SK-N-SH (cell line): ENCODE measurements at regions not wholly inside any gene's neighbourhood (a gene's known extent, or its start where the extent isn't known, plus 50 kb on each side); places are given as distances from the start of the nearest gene placed in this dataset.

Experiments used
- CTCF ChIA-PET: fragments of 300-600, 350-600 bp; formaldehyde crosslinking; extraction: SDS; loops from one replicate; lab custom pipeline; 2021; lab: Yijun Ruan, JAX
- POLR2A ChIA-PET: fragments of 350-600 bp; sonication (Branson Sonifier 250); formaldehyde crosslinking; extraction: SDS; loops from one replicate; lab custom pipeline; 2020; ENCODE audit warnings: antibody characterized with exemption, inconsistent platforms; lab: Yijun Ruan, JAX
- DNase-seq: peaks from one replicate; pipeline ENCODE4 v3.0.0; 2012
- H2AFZ ChIP-seq: fragments of 200-600 bp; sonication (generic); 2 replicates; pipeline ENCODE4 v1.8.1; 2016; ENCODE audit warnings: antibody characterized with exemption, mild to moderate bottlenecking, low read depth
- H3F3A ChIP-seq: fragments of 200-600 bp; sonication (generic); replicated peaks from 2 replicates; pipeline ENCODE3; 2016; ENCODE audit warnings: antibody characterized with exemption, mild to moderate bottlenecking; ENCODE audit not compliant: insufficient read depth
- H3K27ac ChIP-seq, 2 experiments: fragments of 200-500 bp in 1 of 2; fragments of 200-600 bp in 1 of 2; sonication (Bioruptor generic) in 1 of 2; sonication (generic), shearing (Covaris generic) in 1 of 2; 2 replicates each; pipeline versions ENCODE4 v1.5.1 to v1.6.1; 2014 to 2016; ENCODE audit warnings: low read depth in 2 of 2, inconsistent platforms in 1 of 2, low read length in 1 of 2, mild to moderate bottlenecking in 1 of 2, mixed read lengths in 1 of 2
- H3K27me3 ChIP-seq: fragments of 200-600 bp; sonication (generic), shearing (Covaris generic); 2 replicates; pipeline ENCODE4 v1.6.1; 2016; ENCODE audit warnings: mixed run types; ENCODE audit not compliant: insufficient read depth
- H3K36me3 ChIP-seq, 2 experiments: fragments of 200-500 bp in 1 of 2; fragments of 200-600 bp in 1 of 2; sonication (Bioruptor generic) in 1 of 2; sonication (generic) in 1 of 2; replicated peaks in 1 of 2; 2 replicates each; pipeline versions ENCODE3 to v1.5.1; 2014 to 2016; ENCODE audit warnings: low read length in 1 of 2, mild to moderate bottlenecking in 1 of 2; ENCODE audit not compliant: insufficient read depth in 2 of 2, control insufficient read depth in 1 of 2
- H3K4me1 ChIP-seq, 2 experiments: fragments of 200-500 bp in 1 of 2; fragments of 200-600 bp in 1 of 2; sonication (Bioruptor generic) in 1 of 2; sonication (generic), shearing (Covaris generic) in 1 of 2; 2 replicates each; pipeline versions ENCODE4 v1.5.1 to v1.6.1; 2014 to 2016; ENCODE audit warnings: low read depth in 1 of 2, low read length in 1 of 2, mixed run types in 1 of 2; ENCODE audit not compliant: insufficient read depth in 2 of 2, control insufficient read depth in 1 of 2
- H3K4me2 ChIP-seq: fragments of 200-600 bp; sonication (generic), shearing (Covaris generic); 2 replicates; pipeline ENCODE4 v1.6.1; 2017; ENCODE audit warnings: mixed run types
- H3K4me3 ChIP-seq, 2 experiments: fragments of 200-500 bp in 1 of 2; fragments of 200-600 bp in 1 of 2; sonication (Bioruptor generic) in 1 of 2; sonication (generic), shearing (Covaris generic) in 1 of 2; 2 replicates each; pipeline versions ENCODE4 v1.5.1 to v1.8.1; 2014 to 2016; ENCODE audit warnings: low read depth in 2 of 2, inconsistent platforms in 1 of 2, low read length in 1 of 2, mild to moderate bottlenecking in 1 of 2, mixed read lengths in 1 of 2, moderate library complexity in 1 of 2
- H3K79me2 ChIP-seq: fragments of 200-600 bp; sonication (generic); 2 replicates; pipeline ENCODE4 v1.8.1; 2017; ENCODE audit warnings: mild to moderate bottlenecking; ENCODE audit not compliant: insufficient read depth
- H3K9ac ChIP-seq: fragments of 200-600 bp; sonication (generic); 2 replicates; pipeline ENCODE4 v1.6.1; 2017; ENCODE audit warnings: mixed run types
- H3K9me2 ChIP-seq: fragments of 200-600 bp; sonication (generic); 2 replicates; pipeline ENCODE4 v1.6.1; 2017; ENCODE audit warnings: mixed run types
- H3K9me3 ChIP-seq: fragments of 200-600 bp; sonication (generic); 2 replicates; pipeline ENCODE4 v1.6.1; 2017; ENCODE audit warnings: mixed run types, mild to moderate bottlenecking, moderate library complexity
- H4K20me1 ChIP-seq: fragments of 200-600 bp; sonication (generic); 2 replicates; pipeline ENCODE4 v1.6.1; 2017; ENCODE audit warnings: mild to moderate bottlenecking, mixed run types; ENCODE audit not compliant: insufficient read depth
- CHD2 ChIP-seq: fragments of 150-350 bp; IDR thresholded peaks from 2 replicates; pipeline ENCODE4 v1.6.1; 2018; ENCODE audit warnings: low read length; ENCODE audit not compliant: partially characterized antibody
- CTCF ChIP-seq: fragments of 200-600 bp; sonication (generic); IDR thresholded peaks from 2 replicates; pipeline ENCODE4 v1.6.1; 2017; ENCODE audit warnings: antibody characterized with exemption, mild to moderate bottlenecking, moderate library complexity
- ELF1 ChIP-seq: IDR thresholded peaks from 2 replicates; pipeline ENCODE4 v1.4.0; 2012
- EP300 ChIP-seq, 2 experiments: IDR thresholded peaks; 2 replicates each; pipeline versions ENCODE4 v1.4.0 to v1.6.1; 2012; ENCODE audit warnings: borderline replicate concordance in 1 of 2, low read depth in 1 of 2, low read length in 1 of 2
- FOSL2 ChIP-seq: IDR thresholded peaks from 2 replicates; pipeline ENCODE4 v1.4.0; 2012; ENCODE audit warnings: low read depth, mild to moderate bottlenecking, moderate library complexity, borderline replicate concordance
- FOXJ3 ChIP-seq: sonication (generic); formaldehyde crosslinking; IDR thresholded peaks from 2 replicates; pipeline ENCODE4 v1.5.1; 2020; ENCODE audit warnings: mild to moderate bottlenecking, missing genetic modification reagents
- FOXM1 ChIP-seq: IDR thresholded peaks from 2 replicates; pipeline ENCODE4 v1.4.0; 2012; ENCODE audit warnings: low read depth, mild to moderate bottlenecking
- GABPA ChIP-seq: IDR thresholded peaks from 2 replicates; pipeline ENCODE4 v1.4.0; 2012; ENCODE audit warnings: low read depth, mild to moderate bottlenecking
- GATA2 ChIP-seq: sonication (generic); formaldehyde crosslinking; IDR thresholded peaks from 2 replicates; pipeline ENCODE4 v1.5.0; 2020; ENCODE audit warnings: mild to moderate bottlenecking, missing genetic modification reagents
- MEF2A ChIP-seq: IDR thresholded peaks from 2 replicates; pipeline ENCODE4 v1.4.0; 2012; ENCODE audit warnings: low read depth, borderline replicate concordance
- POLR2AphosphoS5 ChIP-seq: IDR thresholded peaks from 2 replicates; pipeline ENCODE4 v1.6.1; 2012; ENCODE audit warnings: low read depth, low read length
- RAD21 ChIP-seq: IDR thresholded peaks from 2 replicates; pipeline ENCODE4 v1.6.1; 2012; ENCODE audit warnings: mild to moderate bottlenecking, low read length
- RFX5 ChIP-seq: IDR thresholded peaks from 2 replicates; pipeline ENCODE4 v1.6.1; 2012; ENCODE audit warnings: mild to moderate bottlenecking, improper control_type of control experiment, low read length
- RXRA ChIP-seq: IDR thresholded peaks from 2 replicates; pipeline ENCODE4 v1.4.0; 2012; ENCODE audit warnings: low read depth, mild to moderate bottlenecking, borderline replicate concordance
- SMC3 ChIP-seq: IDR thresholded peaks from 2 replicates; pipeline ENCODE4 v1.6.1; 2012; ENCODE audit warnings: low read depth, low read length, improper control_type of control experiment
- TCF12 ChIP-seq: IDR thresholded peaks from 2 replicates; pipeline ENCODE4 v1.4.0; 2012
- YY1 ChIP-seq: IDR thresholded peaks from 2 replicates; pipeline ENCODE4 v1.4.0; 2012; ENCODE audit warnings: low read depth, mild to moderate bottlenecking
- ZBTB33 ChIP-seq: IDR thresholded peaks from 2 replicates; pipeline ENCODE4 v1.4.0; 2012; ENCODE audit warnings: low read depth, borderline replicate concordance
- WGBS: methylation state at CpG from one replicate; pipeline ENCODE4 v1.1.6; 2017; ENCODE audit warnings: low lambda C conversion rate; 5-methylcytosine and 5-hydroxymethylcytosine counted together
- TF ChIP-seq, protein P1 (sequence below): IDR thresholded peaks from 2 replicates; pipeline ENCODE4 v1.4.0; 2012; ENCODE audit warnings: low read depth
- TF ChIP-seq, protein P2 (sequence below): IDR thresholded peaks from 2 replicates; pipeline ENCODE4; 2012
- TF ChIP-seq, protein P3 (sequence below): fragments of 150-350 bp; IDR thresholded peaks from 2 replicates; pipeline ENCODE4 v1.6.1; 2017; ENCODE audit warnings: antibody characterized with exemption, low read length, low read depth, borderline replicate concordance

GRCh38 chr17:71380535-71380934 lies 740.3 kb upstream of the SOX9 start:
- H3F3A ChIP-seq = no peaks in the 10 kb centered on the region
- H3K4me3 ChIP-seq = no peak overlapping the region
- H4K20me1 ChIP-seq = no peaks in the 10 kb centered on the region
- H3K9me2 ChIP-seq = no peaks in the 10 kb centered on the region
- H3K9me3 ChIP-seq = no peaks in the 10 kb centered on the region
- no peak overlapping the region for H3K4me2 ChIP-seq
- no peaks in the 10 kb centered on the region for H3K79me2 ChIP-seq
- H3K27ac ChIP-seq = peak overlapping the region in 1 of 2 experiments; percentile 50; a peak in 1 of 4 replicates
- peaks cover 0 to 8% of the 10 kb centered on the region in 2 experiments; a peak in 2 of 4 replicates for H3K4me1 ChIP-seq
- ChIA-PET CTCF (interaction anchor here (0.8 to 2.0 kb wide), 4 partner anchors 8 to 1383 kb away, joined by 3 to 4 read pairs (median 4); no protein-coding TSS in a partner anchor), POLR2A (no interaction called here)
- no peaks in the 10 kb centered on the region for H3K36me3 ChIP-seq
- WGBS = 85% methylated on average over 3 of the region's 3 CpGs
- DNase-seq = no peak
- H2AFZ ChIP-seq = no peak overlapping the region
- no peak overlapping the region for H3K9ac ChIP-seq
- TF ChIP-seq GATA2 (CRISPR knock-in tag) (peak; percentile 74), TCF12 (no peak)
- no peaks in the 10 kb centered on the region for H3K27me3 ChIP-seq

GRCh38 chr17:71380936-71381335 lies 739.9 kb upstream of the SOX9 start:
- WGBS = 65% methylated on average over 2 of the region's 2 CpGs
- no peak overlapping the region for H3K9ac ChIP-seq
- H3F3A ChIP-seq = no peaks in the 10 kb centered on the region
- POLR2A ChIA-PET = no interaction called here
- no peaks in the 10 kb centered on the region for H3K27me3 ChIP-seq
- no peak overlapping the region for H3K27ac ChIP-seq
- no peak for TF ChIP-seq GATA2 (CRISPR knock-in tag)
- no peak for TF ChIP-seq FOSL2
- TF ChIP-seq, protein P1, sequence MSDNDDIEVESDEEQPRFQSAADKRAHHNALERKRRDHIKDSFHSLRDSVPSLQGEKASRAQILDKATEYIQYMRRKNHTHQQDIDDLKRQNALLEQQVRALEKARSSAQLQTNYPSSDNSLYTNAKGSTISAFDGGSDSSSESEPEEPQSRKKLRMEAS = no peak
- no peak for TF ChIP-seq ZBTB33
- no peak for TF ChIP-seq SMC3
- no peak for TF ChIP-seq FOXM1
- no peak for TF ChIP-seq EP300 (IDR thresholded peaks at IDR 0.05; ENCODE audit: borderline replicate concordance in 1 of 2, low read depth in 1 of 2, low read length in 1 of 2)
- TF ChIP-seq POLR2AphosphoS5 = no peak
- TF ChIP-seq, protein P2, sequence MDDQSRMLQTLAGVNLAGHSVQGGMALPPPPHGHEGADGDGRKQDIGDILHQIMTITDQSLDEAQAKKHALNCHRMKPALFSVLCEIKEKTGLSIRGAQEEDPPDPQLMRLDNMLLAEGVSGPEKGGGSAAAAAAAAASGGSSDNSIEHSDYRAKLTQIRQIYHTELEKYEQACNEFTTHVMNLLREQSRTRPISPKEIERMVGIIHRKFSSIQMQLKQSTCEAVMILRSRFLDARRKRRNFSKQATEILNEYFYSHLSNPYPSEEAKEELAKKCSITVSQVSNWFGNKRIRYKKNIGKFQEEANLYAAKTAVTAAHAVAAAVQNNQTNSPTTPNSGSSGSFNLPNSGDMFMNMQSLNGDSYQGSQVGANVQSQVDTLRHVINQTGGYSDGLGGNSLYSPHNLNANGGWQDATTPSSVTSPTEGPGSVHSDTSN = no peak
- no peak for TF ChIP-seq CTCF
- no peak for TF ChIP-seq RFX5
- TF ChIP-seq YY1 = no peak
- TF ChIP-seq FOXJ3 (CRISPR knock-in tag) = no peak
- TF ChIP-seq, protein P3, sequence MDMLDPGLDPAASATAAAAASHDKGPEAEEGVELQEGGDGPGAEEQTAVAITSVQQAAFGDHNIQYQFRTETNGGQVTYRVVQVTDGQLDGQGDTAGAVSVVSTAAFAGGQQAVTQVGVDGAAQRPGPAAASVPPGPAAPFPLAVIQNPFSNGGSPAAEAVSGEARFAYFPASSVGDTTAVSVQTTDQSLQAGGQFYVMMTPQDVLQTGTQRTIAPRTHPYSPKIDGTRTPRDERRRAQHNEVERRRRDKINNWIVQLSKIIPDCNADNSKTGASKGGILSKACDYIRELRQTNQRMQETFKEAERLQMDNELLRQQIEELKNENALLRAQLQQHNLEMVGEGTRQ = no peak
- TF ChIP-seq CHD2 = no peak
- no peak for TF ChIP-seq ELF1
- no peak for TF ChIP-seq GABPA
- no peak for TF ChIP-seq RAD21
- TF ChIP-seq RXRA = no peak
- no peak for TF ChIP-seq MEF2A
- TF ChIP-seq, all 33 proteins: peak for 0
- CTCF ChIA-PET = interaction anchor here (0.8 to 2.0 kb wide), 4 partner anchors 8 to 1382 kb away, joined by 3 to 4 read pairs (median 4); no protein-coding TSS in a partner anchor
- Histone ChIP-seq H3K4me2 (no peak overlapping the region), H3K36me3 (no peaks in the 10 kb centered on the region), H3K9me3 (no peaks in the 10 kb centered on the region), H4K20me1 (no peaks in the 10 kb centered on the region), H3K4me1 (peaks cover 0 to 8% of the 10 kb centered on the region in 2 experiments; a peak in 2 of 4 replicates), H3K4me3 (no peak overlapping the region), H3K79me2 (no peaks in the 10 kb centered on the region), H3K9me2 (no peaks in the 10 kb centered on the region), H2AFZ (no peak overlapping the region)
- no peak for DNase-seq
